GM21381 (cell line): ENCODE measurements at regions not wholly inside any gene's neighbourhood (a gene's known extent, or its start where the extent isn't known, plus 50 kb on each side); places are given as distances from the start of the nearest gene placed in this dataset.

Experiments used
- ATAC-seq: cut with Tn5 transposase; IDR thresholded peaks from one replicate; pipeline ENCODE4 v1.9.1; 2021; ENCODE audit warnings: mild to moderate bottlenecking, moderate library complexity; ENCODE audit not compliant: unreplicated experiment

DNA sequence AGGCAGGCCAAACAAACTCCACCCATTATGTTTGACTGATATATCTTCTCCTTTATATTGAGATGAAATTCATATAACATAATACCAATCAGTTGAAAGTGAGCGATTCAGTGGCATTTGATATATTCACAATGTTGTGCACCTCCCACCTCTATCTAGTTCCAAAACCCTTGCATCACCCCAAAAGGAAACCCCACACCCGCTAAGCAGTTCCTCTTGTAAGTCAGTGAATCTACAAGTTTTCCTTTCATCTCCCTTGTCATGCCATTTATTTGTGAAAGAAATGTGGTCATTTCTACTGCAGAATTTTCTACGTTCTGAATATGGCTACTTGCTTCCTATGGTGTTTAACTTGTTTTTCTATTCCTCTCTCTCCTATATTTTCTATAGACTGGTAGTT, 99.4 kb upstream of the PTPN3 start:
- ATAC-seq = no peak

DNA sequence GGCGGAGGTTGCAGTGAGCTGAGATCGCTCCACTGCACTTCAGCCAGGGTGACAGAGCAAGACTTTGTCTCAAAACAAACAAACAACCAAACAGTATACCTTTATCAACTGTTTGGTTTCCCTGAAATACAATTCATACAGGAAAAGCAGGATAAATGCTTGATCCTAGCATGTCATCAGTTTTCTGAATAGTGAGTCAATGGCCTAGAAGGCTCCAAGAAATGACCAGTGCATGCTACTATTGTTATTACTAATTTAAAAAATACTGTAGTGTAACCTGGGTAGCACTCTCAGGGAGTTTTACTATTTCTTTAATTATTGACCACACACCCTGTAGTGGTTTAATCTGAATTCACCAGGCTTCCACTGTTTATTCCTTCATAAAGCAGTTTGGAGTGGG, 101.0 kb upstream of the PTPN3 start:
- ATAC-seq = no peak

DNA sequence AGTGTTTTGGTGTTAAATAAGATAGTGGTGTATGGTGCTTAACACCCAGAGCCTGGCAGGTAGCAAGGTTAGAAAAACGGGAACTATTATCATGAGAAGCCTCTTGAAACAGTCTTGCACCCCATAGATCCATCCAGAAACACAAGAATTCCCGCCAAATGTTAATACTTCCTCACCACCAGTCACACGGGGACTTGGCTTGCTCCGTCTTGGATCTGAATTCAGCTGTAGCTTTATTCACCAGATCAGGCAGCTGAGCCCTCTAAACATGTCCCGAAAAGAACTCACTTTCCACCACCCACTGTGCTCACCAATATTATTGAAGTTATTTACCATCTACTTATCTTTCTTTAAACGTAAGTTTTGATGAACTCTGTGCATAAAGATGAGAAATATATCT, 101.6 kb upstream of the PTPN3 start:
- ATAC-seq = no peak

DNA sequence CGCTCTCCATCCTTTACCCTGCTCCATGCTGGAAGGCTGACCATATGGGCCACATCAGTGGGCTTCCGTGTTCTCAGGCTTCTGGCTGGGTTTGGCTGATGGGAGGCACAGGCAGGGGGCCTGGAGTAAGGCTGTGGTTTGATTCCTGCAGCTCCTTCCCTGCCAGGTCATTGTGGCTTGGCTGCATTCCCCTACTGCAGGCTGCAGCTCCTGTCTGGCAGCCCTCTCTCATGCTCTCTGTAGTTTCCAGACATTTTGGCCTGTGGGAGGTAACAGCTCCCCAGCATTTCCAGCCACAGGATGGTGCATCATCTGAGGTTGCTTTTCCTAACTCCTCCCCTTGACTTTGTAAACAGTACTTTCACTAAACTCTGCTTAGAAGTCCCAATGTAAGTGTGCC, 102.0 kb upstream of the PTPN3 start:
- no peak for ATAC-seq

DNA sequence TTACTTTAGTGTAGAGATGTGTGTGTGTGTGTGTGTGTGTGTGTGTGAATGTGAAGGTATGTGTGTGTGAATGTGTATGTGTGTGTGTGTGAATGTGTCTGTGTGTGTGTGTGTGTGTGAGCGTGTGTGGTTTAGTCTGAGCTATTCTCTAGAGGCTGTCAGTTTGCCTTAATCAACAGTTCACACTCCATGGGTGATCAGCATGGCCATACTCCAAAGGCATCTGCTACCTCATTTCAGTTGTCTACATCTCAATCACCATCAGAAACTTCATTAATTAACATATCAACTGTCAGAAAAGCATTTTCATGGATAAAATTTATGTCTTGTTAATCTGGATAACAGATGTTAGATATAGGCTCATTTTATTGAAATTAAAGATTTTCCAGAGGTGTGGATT, 103.1 kb upstream of the PTPN3 start:
- no peak for ATAC-seq

DNA sequence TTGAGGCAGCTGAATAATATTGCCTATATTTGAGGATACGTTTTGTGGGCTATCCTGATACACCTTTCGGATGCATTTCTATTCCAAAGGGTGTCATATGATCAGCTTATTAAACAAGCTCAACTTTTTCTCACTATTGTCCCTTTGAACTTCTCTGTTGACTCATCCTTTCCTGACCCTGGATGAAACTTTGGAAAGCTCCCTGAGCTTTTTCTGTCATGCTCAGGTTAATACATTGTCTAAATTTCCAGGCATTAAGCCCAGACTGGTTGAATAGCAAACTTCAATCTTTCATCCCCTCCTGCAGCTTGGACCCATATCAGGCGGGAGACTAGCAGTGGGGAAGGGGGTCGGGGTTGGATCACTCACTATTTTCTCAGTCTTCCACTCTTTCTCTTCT, 104.9 kb upstream of the PTPN3 start:
- ATAC-seq = no peak

DNA sequence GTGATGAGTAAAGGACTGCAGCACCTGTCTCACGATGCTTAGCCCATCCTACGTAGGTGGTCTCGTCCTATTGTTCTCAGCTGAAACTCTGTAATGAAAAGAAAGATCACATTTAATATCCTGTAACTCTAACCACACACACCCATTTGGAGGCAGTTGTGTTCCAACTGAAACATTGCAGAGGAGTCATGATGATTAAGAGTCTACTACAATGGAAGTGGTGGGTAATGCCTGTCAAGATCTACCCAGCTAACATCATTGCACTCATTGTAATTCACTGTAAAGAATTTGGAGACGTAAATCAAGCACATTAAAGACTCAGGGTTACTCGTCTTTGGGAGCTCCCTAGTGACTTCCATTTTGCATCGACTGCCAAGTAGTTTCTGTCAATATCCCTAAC, 106.0 kb upstream of the PTPN3 start:
- no peak for ATAC-seq

DNA sequence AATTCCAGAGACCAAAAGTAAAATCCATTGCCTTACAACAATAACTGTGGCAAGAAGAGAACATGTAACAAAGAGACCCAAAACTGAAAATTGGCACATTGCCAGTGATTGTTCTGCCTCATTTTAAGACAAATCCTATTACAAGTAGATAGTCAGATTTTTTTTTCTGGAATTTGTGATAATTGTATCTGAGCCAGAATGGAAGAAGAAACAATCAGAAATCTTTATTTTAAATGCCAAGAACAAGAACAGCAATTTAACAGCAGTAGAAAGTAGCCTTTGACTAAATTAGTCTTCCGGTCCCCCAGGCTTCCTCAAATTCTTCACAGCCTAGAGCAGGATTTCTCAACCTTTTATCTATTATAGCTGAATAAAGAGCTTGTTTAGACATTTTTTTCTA, 106.7 kb upstream of the PTPN3 start:
- ATAC-seq = no peak

DNA sequence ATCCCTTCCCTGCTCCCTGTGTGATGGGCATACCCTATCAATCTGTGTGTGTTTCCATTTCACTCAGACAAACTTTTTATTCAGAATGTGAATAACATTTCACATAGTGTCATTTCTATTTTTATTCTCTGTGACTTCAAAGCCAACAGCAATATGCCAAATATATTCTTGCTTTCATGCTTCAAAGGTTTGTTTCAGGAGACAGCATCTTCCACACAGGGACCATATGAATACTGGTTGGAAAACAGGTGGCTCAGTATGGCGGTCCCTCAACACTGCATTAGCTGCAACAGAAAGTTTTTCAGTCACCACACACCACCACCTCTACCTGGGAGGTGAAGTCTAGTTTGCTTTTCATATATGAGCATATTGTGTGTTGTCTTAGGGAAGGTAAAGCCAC, 111.0 kb upstream of the PTPN3 start:
- ATAC-seq = no peak

DNA sequence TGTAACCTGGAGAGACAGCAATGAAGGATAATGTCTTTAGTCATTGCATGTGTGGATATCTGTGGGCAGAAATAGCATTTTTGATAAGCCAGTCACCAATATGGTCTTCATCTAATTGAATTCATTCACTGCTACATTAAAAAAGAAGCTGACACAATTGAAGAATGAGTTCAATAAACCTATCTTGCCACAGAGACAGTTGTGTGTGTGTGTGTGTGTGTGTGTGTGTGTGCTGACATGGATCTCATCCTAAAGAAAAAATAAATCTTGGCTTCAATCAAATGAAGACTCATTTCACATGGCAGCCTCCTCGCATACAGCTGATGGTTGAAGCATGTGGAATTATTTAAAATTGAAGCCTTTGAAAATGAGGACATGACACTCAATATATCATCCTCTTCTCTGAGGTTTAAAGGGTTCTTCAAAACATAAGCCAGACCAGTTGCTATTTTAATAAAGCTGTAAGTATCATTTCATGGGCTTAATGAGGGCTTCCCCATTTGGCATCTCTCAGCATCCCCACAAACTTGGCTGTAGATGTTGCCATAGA, 118.5 kb upstream of the PTPN3 start:
- no peak for ATAC-seq

DNA sequence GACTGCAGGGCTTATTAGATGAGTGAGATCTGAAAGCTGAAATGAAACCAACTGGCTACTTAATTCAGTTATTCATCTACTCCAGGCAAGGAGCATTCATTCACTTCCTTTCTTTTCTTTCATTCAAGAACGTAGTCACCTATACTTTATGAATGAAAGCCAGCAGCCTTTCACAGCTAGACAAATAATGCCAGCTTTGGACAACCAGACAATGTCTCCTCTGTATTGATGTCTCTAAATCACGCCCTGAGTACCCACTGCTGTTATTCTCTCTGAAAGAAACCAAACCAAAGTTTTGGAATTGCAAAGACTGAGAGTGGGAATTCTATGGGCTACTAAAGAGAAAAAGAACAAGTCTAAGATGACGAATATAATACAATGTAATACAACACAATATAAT, 121.2 kb upstream of the PTPN3 start:
- no peak for ATAC-seq

DNA sequence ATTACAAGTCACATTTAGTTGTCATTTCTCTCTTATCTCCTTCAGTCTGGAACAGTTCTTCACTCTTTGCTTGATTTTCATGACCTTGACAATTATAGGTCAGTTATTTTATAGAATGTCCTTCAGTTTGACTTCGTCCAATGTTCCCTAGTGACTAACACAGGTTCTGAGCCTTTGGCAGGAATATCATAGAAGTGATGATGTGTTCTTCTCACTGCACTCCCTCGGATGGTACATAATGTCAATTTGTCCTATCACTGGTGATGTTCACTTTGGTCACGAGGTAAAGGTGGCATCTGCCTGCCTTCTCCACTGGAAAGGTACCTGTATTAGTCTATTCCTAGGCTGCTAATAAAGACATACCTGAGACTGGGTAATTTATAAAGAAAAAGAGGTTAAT, 126.0 kb upstream of the PTPN3 start:
- no peak for ATAC-seq

DNA sequence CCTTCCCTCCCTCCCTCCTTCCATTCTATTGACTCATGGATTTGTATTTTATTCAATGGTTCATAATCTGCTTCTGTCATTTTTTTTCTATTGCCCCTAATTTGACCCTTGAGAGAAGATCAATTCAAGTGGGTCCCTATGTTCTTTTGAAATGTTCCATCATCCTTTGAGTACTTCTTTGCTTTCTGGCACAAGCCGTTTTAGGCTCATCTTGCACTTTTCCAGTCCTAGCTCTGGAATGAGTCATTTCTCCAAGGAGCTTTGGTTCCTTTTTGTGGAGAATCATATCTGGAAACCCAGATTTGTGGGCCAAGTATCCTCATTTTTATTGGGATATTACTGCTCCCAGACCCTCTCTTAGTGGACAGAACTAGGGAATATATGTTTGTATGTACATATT, 126.8 kb upstream of the PTPN3 start:
- no peak for ATAC-seq

DNA sequence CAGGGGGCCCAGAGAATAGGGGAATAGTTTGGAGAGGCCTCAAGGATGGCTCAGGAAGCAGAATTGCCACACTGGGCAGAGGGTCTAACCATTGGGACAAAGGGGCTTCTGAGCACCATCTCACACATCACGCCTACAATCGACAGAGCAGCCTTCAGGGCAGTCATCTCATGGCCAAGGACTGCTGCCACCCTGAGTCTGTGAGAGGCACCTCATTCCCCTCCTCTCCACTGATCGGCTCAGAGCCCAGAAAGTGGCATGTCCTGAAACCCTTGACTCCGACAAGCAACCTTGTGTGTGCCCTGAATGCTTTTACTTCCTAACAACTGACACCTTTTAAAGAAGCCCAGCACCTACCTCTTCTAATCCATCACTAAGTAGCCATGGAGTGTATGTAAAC, 128.9 kb upstream of the PTPN3 start:
- no peak for ATAC-seq

DNA sequence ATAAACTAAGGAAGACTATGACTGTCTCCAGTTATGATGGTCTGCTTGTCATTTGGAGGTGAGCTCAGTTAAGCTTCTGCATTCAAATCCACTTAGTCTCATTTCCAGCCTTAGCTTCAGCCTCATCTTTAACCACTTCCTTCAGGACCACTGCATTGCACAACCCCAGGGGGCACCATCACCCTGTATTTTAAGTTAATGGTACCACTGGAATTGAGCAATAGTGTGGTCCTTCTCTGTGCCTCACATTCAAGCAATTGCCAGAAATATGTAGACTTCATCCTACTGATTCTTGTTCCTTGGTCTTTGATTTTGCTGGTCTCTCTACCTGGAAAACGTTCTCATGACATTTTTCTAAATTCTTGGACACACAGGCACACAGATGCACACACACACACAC, 131.5 kb upstream of the PTPN3 start:
- ATAC-seq = no peak

DNA sequence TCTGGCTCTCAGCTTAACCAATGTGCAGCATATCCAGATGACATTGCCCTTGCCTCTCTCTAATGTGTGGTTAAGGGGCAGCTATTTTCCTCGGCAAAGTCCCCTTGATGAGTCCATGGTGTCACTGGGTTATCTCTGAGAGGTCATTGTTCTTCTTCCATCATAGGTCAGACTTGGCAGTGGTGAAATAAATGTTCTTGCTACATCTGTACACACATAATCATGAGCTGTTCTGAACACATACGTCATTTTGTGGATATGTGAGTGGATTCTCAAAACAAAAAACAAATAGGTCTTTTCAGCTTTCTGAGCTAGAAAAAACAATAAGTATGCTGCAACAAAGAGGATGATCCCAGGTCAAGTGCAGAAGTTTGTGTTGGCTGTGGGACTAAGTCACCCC, 134.7 kb upstream of the PTPN3 start:
- ATAC-seq = no peak

DNA sequence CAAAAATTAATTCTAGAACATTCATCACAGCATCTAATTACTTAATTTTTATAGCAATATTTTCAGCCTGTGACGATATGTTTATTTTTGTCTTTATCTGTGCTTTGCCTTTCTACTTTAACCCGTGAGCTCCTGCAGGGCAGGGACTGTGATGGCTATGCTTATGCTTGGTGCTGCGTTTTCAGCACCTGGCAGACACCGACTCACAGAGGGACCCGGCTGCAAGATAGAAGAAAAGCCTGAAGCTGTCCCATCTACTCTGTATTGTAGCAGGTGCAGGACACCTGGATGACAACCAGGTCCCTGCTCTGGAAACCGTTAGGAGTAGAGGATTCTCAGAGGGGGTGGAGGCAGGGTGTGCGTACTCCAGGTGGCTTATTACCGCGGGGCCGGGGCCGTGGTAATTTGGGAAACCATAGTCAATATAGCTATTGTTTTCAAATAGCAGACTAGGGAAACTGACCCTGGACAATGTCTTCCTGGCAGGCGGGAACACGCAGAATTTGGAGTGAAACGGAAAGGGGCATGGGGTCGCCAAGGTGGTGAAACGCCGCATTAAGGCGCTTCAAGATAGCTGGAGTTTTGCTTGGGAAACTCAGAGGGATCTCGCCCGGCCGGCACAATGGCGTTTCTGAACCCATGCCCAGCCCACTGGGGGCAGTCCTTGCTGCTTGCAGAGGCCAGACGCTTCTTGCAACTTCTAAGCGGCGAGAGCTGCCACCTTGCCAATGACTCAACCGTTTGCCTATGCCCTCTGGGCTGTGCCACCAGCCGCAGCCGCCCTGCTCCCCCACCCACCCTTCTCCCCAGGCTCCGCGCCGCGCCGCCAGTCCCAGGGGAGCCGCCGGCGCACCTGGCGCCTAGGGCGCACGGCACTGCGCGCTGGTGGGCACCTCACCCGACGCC, 140.1 kb upstream of the PALM2AKAP2 start:
- ATAC-seq = no peak

DNA sequence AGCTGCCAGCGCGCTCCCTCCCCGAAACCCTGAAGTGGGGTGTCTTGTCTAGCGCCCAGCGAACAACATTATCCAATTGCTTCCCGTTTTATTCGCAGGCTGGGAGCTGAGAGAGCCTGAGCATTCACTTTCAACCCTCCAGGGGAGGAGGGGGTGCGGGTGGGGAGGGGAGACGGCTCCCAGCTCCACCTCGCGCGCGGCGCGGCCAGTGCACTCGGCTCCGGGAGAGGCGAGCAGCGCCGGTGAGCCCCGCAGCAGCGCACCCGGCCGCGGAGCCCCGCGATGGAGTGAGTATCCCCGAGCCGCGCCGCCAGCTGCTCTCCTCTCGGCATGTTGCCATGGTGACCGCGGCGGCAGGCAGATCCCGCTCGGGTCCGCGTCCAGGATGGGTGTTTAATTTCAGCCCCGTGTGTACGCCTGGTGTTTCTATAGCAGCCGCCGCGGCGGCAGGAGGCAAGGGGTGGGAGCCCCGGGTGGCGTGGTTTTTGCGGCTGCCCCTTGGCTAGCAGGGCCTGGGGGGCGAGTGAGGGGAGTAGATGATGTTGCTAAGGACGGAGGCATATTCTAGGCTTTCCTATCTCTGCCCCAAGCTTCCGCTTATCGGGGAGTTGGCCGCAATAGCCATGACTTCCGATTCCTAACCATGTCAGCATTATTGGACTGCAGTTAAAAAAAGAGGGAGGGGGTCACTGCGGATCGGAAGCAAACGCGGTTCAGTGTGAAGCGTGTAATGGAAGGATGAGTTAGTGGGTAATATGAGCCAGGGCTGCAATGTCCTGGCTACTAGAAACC, 139.2 kb upstream of the PALM2AKAP2 start:
- no peak for ATAC-seq

DNA sequence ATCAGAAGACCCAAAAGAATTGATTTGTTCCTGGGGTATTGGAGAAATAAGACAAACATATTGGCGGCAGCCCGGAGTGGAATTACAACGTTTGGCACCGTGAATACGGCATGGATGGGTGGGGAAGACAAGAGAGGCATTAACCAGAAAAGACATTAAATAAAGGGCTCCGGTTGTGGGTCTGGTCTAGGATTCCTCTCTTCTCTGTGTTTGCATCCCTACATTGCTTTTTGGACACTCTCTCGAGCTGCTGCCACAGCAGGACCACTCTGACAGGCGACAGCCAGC, 138.7 kb upstream of the PALM2AKAP2 start:
- no peak for ATAC-seq

DNA sequence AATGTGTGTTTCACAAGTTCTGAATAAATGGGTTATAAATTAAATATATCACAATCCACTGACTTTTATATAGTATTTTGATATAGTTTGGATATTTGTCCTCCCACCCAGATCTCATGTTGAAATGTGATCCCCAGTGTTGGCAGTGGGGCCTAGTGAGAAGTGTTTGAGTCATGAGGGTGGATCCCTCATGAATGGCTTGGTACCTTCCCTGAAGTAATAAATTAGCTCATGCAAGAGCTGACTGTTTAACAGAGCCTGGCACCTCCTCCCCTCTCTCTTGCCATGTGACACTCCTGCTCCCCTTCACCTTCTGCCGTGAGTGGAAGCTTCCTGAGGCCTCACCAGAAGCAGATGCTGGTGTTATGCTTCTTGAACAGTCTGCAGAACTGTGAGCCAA, 127.9 kb upstream of the PALM2AKAP2 start:
- no peak for ATAC-seq

DNA sequence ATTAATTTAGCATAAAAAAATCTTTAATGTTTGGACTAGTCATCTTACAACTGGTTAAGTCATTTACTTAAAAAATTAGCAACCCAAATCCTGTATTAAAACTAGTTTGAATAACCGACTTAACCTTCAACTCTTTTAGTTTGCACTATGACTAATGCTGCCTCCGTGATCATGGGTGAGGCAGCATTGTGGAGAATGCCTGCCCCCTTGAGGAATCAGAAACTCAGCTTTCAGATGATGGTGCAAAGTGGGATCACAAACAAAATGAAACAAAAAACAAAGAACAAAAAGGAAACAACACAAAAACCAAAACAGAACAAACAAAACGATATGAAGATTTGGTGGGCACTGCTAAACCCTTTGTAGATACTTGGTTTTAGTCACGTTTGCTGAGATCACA, 127.0 kb upstream of the PALM2AKAP2 start:
- peak; percentile 54 for ATAC-seq

DNA sequence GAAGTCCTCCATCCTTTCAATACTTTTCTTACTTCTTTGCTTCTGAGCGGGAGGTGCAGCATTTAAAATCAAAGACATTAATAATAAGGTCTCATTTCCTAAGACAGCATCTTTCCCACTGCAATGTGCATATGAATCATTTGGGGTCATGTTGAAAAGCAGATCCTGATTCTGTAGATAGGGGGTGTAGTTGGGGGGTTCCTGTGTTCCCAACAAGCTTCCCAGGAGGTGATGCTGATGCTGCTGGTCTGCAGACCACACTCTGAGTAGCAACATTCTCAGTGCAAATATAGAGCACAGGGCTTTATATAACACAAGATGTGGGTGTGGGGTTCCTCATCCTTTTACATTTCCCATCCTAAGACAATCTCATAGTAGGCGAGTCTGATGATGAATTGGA, 126.5 kb upstream of the PALM2AKAP2 start:
- no peak for ATAC-seq
